Transverse colon (tissue), 4 donors: ENCODE measurements at regions not wholly inside any gene's neighbourhood (a gene's known extent, or its start where the extent isn't known, plus 50 kb on each side); places are given as distances from the start of the nearest gene placed in this dataset.

Experiments
- POLR2A ChIP-seq: fragments of 450-650 bp; IDR thresholded peaks from one replicate; pipeline ENCODE4 v1.6.1; 2016; ENCODE audit warnings: antibody characterized with exemption, mild to moderate bottlenecking, moderate library complexity
- POLR2AphosphoS5 ChIP-seq, 3 donors: sonication (generic); formaldehyde crosslinking; IDR thresholded peaks; one replicate each; pipeline ENCODE4 v1.6.1; 2016; ENCODE audit warnings: antibody characterized with exemption in 3 of 3
- TF ChIP-seq, protein P1 (sequence below), 5 experiments: fragments of 200-600 bp in 3 of 5; fragments of 450-650 bp in 2 of 5; sonication (generic) in 3 of 5; IDR thresholded peaks; 1 replicate in 2 of 5; 2 replicates in 3 of 5; pipeline ENCODE4 v1.5.1; 2016 to 2017; ENCODE audit warnings: antibody characterized with exemption in 5 of 5, inconsistent platforms in 3 of 5, mild to moderate bottlenecking in 2 of 5, moderate library complexity in 1 of 5

DNA sequence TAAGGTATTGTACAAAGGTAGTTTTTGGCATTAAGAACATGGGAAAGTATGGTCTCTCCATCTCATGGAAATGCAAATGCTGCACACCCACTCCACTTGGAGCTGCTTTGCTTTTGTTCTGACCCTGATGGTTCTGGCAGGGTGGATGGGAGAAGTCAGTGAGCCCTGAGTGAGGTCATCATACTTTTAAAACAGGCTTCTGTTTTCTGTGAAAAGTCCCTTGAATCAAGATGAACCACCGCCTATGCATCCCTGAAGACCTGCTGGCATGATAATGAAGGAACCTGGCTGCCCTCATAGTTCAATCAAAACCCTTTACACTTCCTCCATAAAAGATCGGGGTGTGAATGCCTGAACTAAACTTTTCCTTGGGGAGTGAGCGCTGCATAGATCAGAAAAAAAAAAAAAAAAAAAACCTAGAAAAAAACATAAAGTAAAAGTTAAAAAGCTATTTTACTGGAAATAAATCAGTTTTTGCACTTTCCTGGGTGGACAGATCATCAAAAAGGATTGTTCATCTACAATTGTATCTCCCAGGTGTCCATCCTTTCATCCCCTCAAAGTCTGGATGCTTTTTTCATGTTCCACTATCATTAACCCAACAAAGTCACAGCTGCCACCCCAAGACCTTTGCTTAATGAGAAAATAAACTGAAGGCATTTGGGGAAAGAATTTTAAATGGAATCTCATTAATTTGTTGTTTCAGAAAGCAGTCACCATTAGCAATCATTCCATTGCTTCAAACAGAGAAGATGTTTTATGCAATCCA lies 728.1 kb upstream of the DDX18 start:
- no peak for TF ChIP-seq POLR2A
- TF ChIP-seq, protein P1, sequence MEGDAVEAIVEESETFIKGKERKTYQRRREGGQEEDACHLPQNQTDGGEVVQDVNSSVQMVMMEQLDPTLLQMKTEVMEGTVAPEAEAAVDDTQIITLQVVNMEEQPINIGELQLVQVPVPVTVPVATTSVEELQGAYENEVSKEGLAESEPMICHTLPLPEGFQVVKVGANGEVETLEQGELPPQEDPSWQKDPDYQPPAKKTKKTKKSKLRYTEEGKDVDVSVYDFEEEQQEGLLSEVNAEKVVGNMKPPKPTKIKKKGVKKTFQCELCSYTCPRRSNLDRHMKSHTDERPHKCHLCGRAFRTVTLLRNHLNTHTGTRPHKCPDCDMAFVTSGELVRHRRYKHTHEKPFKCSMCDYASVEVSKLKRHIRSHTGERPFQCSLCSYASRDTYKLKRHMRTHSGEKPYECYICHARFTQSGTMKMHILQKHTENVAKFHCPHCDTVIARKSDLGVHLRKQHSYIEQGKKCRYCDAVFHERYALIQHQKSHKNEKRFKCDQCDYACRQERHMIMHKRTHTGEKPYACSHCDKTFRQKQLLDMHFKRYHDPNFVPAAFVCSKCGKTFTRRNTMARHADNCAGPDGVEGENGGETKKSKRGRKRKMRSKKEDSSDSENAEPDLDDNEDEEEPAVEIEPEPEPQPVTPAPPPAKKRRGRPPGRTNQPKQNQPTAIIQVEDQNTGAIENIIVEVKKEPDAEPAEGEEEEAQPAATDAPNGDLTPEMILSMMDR (IDR thresholded peaks at IDR 0.05), result no peak
- TF ChIP-seq POLR2AphosphoS5 (IDR thresholded peaks at IDR 0.05), result no peak
